MM.1S (cell line): ENCODE measurements at regions not wholly inside any gene's neighbourhood (a gene's known extent, or its start where the extent isn't known, plus 50 kb on each side); places are given as distances from the start of the nearest gene placed in this dataset.

Experiments used
- CTCF ChIP-seq: fragments of 300-600 bp; sonication (generic); IDR thresholded peaks from 2 replicates; pipeline ENCODE4 v1.5.1; 2016; ENCODE audit warnings: antibody characterized with exemption, low read length, mixed read lengths
- EZH2 ChIP-seq: fragments of 300-600 bp; sonication (generic); optimal IDR thresholded peaks from 2 replicates; pipeline ENCODE3; 2017; ENCODE audit warnings: low read depth, mild to moderate bottlenecking, antibody characterized with exemption, low read length, mixed read lengths

- TF ChIP-seq EZH2 (no peak), CTCF (no peak)
These were observed 59.4 kb upstream of the CCNG1 start for GRCh38 chr5:163377982-163378381.
